IgD-negative memory B cell (primary cell): ENCODE measurements at regions not wholly inside any gene's neighbourhood (a gene's known extent, or its start where the extent isn't known, plus 50 kb on each side); places are given as distances from the start of the nearest gene placed in this dataset.
A peak's percentile ranks its signal among the peaks of the same experiment; 100 is the strongest.

Experiments used
- H3K27ac Mint-ChIP-seq, 3 donors: one replicate each; pipeline ENCODE4 v1.8.0; 2020 to 2022; ENCODE audit warnings: mild to moderate bottlenecking in 3 of 3, mixed read lengths in 3 of 3, moderate library complexity in 1 of 3
- H3K27me3 Mint-ChIP-seq: one replicate; pipeline ENCODE4 v1.8.0; 2021; ENCODE audit warnings: mixed read lengths
- H3K36me3 Mint-ChIP-seq: one replicate; pipeline ENCODE4 v1.8.0; 2020; ENCODE audit warnings: mild to moderate bottlenecking, mixed read lengths
- H3K4me1 Mint-ChIP-seq, 3 donors: one replicate each; pipeline ENCODE4 v1.8.0; 2020 to 2022; ENCODE audit warnings: mixed read lengths in 3 of 3, mild to moderate bottlenecking in 1 of 3
- H3K4me3 Mint-ChIP-seq, 4 donors: one replicate each; pipeline ENCODE4 v1.8.0; 2020 to 2022; ENCODE audit warnings: mild to moderate bottlenecking in 4 of 4, mixed read lengths in 4 of 4, moderate library complexity in 3 of 4
- H3K9me3 Mint-ChIP-seq, 3 donors: one replicate each; pipeline ENCODE4 v1.8.0; 2020 to 2021; ENCODE audit warnings: mixed read lengths in 3 of 3, mild to moderate bottlenecking in 1 of 3

GRCh38 chr11:91866642-91867041, 358.0 kb upstream of the FAT3 start:
- Mint-ChIP-seq H3K27ac (peak overlapping the region in 1 of 3 donors; percentile 14), H3K27me3 (no peaks in the 10 kb centered on the region), H3K4me1 (no peaks in the 10 kb centered on the region), H3K36me3 (no peaks in the 10 kb centered on the region), H3K9me3 (peaks cover 3 to 17% (median 9%) of the 10 kb centered on the region in 3 donors), H3K4me3 (no peak overlapping the region)

- peaks cover 0 to 6% (median 0%) of the 10 kb centered on the region in 3 donors for H3K9me3 Mint-ChIP-seq
- H3K27ac Mint-ChIP-seq = no peak overlapping the region
- no peaks in the 10 kb centered on the region for H3K36me3 Mint-ChIP-seq
- H3K4me3 Mint-ChIP-seq = no peak overlapping the region
- H3K4me1 Mint-ChIP-seq = no peaks in the 10 kb centered on the region
- no peaks in the 10 kb centered on the region for H3K27me3 Mint-ChIP-seq
Observed at GRCh38 chr11:91860661-91861060, 364.0 kb upstream of the FAT3 start.

DNA sequence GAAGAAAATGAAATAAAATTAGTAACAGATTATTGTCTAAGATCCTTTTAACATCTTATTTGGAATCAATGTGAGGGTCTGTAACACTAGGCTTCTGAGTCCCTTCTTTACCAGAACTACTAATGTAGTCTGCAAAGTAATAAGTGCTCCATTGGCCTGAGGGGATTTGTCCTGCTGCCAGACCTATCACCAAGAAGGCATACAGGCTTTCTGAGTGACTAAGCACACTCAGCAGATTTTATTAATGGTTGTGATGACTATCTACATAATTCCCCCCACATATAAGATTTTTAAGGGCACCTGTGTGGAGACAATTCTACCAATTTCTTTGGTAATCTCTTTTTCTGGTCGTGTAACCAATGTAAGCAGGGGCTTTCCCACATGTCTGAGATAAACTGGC, 365.0 kb upstream of the FAT3 start:
- no peak overlapping the region for H3K4me3 Mint-ChIP-seq
- H3K27me3 Mint-ChIP-seq = no peaks in the 10 kb centered on the region
- H3K9me3 Mint-ChIP-seq = peaks cover 0 to 6% (median 0%) of the 10 kb centered on the region in 3 donors
- H3K27ac Mint-ChIP-seq = no peak overlapping the region
- H3K36me3 Mint-ChIP-seq = no peaks in the 10 kb centered on the region
- H3K4me1 Mint-ChIP-seq = no peaks in the 10 kb centered on the region

DNA sequence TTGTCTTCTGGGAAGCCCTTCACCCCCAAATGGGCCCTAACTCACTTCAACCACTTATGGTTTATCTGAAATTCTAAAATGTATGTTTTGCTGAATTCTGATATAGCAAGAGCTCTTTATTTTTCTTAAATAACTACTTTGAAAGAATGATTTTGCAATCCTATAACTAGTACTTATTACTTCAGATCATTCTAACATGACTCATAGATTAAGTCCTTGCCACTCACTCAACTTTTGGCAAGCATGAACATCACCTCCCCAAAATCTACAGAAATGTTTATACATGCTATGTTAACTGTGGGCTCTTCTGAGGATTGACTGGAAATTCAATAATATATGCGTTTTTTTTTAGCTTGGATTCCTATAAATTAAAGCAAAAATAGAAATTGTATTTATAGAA, 367.4 kb upstream of the FAT3 start:
- H3K36me3 Mint-ChIP-seq = no peaks in the 10 kb centered on the region
- no peaks in the 10 kb centered on the region for H3K4me1 Mint-ChIP-seq
- no peak overlapping the region for H3K27ac Mint-ChIP-seq
- H3K4me3 Mint-ChIP-seq = no peak overlapping the region
- H3K27me3 Mint-ChIP-seq = no peaks in the 10 kb centered on the region
- no peaks in the 10 kb centered on the region for H3K9me3 Mint-ChIP-seq

DNA sequence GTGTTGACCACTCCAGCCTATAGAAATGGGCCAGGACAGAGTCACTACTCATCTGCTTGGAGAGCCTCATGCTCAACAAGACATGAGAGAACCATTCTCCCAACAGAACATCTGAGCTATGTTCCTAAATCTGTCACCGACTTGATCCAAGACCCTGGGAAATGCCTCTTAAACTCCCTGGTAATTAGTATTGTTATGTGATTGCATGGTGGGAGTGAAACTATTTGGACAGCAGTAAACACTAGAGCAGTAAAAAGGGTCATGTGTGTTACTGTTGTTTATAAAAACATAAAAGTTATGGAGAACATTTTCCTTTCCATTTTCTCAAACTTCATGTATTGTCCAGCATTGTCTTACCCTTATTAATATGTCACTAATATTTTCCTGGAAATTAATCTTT, 369.8 kb upstream of the FAT3 start:
- Mint-ChIP-seq H3K4me3 (no peak overlapping the region), H3K27me3 (no peaks in the 10 kb centered on the region), H3K4me1 (no peaks in the 10 kb centered on the region), H3K9me3 (no peaks in the 10 kb centered on the region), H3K36me3 (no peaks in the 10 kb centered on the region), H3K27ac (no peak overlapping the region)

DNA sequence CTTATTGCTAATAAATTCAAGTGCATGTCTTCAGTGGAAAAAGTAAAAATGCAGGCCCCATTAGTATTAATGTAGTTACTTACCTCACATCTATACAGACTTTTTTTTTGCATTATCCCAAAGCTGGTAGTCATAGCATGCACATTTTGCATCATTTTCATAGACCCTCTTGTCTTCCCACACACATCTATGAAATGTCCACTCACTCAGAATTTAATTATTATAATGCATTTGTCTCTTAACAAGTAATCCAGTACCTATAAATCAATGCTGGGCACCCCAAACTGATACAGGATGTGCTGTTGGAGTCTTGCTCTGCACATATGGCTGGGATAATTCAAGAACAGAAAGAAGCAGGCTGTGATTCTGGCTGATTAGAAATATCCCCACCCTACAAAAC, 370.4 kb upstream of the FAT3 start:
- no peaks in the 10 kb centered on the region for H3K4me1 Mint-ChIP-seq
- H3K27me3 Mint-ChIP-seq = no peaks in the 10 kb centered on the region
- H3K36me3 Mint-ChIP-seq = no peaks in the 10 kb centered on the region
- H3K27ac Mint-ChIP-seq = no peak overlapping the region
- no peaks in the 10 kb centered on the region for H3K9me3 Mint-ChIP-seq
- H3K4me3 Mint-ChIP-seq = no peak overlapping the region

DNA sequence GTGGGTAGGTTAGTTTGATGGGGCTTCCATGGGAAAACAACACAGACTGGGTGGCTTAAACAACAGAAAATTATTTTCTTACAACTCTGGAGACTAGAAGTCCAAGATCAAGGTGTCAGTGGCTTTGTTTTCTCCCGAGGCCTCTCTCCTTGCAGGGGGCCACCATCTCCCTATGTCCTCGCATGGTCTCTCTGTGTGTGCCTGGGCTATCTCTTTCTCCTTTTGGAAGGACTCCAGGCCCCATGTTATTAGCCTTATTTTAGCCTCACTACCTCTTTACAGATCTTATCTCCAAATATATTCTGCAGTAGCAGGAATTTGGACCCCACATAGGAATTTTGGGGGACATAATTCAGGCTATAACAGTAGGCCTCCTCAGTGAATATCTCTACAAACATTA, 372.7 kb upstream of the FAT3 start:
- no peak overlapping the region for H3K27ac Mint-ChIP-seq
- no peaks in the 10 kb centered on the region for H3K4me1 Mint-ChIP-seq
- H3K4me3 Mint-ChIP-seq = no peak overlapping the region
- no peaks in the 10 kb centered on the region for H3K36me3 Mint-ChIP-seq
- no peaks in the 10 kb centered on the region for H3K9me3 Mint-ChIP-seq
- H3K27me3 Mint-ChIP-seq = no peaks in the 10 kb centered on the region

DNA sequence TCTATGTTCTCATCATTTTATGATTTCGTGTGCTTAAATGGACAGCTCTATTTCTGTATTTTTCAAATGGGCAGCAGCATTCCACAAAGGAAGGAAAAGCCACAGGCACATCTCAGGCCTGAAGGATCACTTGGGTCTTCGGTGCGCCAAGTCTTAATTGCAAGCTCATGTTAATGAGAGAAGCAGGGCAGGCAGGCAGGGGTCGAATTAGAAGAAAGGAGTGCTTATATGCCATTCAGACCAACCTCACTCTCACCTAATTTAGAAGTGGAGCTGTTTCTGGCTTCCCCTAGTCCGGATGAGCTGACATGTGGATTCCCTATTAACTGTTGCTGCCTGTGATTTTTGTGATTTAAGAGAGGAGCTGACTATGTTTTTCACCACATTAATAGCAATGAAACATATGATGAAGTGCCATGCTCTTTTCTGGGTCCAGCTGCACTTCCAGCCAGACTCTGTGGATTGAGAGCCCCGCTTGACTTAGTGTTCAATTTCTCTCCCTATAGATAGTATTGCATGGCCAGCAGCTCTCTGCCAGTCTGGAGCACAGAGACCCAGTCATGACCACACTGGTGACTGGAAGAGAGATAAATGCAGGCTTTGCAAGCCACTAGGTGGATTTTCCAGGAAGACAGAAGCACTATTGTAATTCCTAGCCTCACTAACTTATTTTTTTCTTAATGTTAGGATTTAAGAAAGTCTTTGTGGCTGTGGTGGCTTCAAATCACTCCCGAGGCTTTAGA, 373.9 kb upstream of the FAT3 start:
- H3K4me1 Mint-ChIP-seq = no peaks in the 10 kb centered on the region
- H3K9me3 Mint-ChIP-seq = no peaks in the 10 kb centered on the region
- H3K36me3 Mint-ChIP-seq = no peaks in the 10 kb centered on the region
- no peaks in the 10 kb centered on the region for H3K27me3 Mint-ChIP-seq
- H3K4me3 Mint-ChIP-seq = no peak overlapping the region
- H3K27ac Mint-ChIP-seq = no peak overlapping the region

- no peak overlapping the region for H3K4me3 Mint-ChIP-seq
- no peaks in the 10 kb centered on the region for H3K4me1 Mint-ChIP-seq
- no peak overlapping the region for H3K27ac Mint-ChIP-seq
- H3K36me3 Mint-ChIP-seq = no peaks in the 10 kb centered on the region
- H3K27me3 Mint-ChIP-seq = no peaks in the 10 kb centered on the region
- peaks cover 0 to 3% (median 0%) of the 10 kb centered on the region in 3 donors for H3K9me3 Mint-ChIP-seq
Observed at GRCh38 chr11:91850021-91850420, 374.6 kb upstream of the FAT3 start.

GRCh38 chr11:91846649-91847048, 378.0 kb upstream of the FAT3 start:
- Mint-ChIP-seq H3K9me3 (peaks cover 0 to 3% (median 0%) of the 10 kb centered on the region in 3 donors), H3K27ac (no peak overlapping the region), H3K27me3 (no peaks in the 10 kb centered on the region)

DNA sequence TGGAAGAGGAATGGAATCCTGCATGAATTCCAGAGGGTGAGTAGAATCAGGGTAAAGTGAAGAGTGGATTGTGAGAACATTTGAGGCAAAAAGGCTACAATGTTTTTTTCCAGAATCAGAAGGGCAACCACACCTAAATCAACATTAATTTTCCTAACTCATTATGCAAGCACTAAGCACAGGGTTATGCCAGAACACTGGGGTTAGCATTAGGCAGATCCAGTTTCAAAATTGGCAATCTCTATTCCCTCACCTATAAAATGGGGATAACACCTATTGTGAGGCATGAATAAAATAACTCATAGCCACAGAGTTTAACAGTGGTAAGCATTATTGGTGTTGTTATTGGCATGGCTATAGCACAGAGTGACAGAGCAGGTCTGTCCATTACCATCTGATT, 378.6 kb upstream of the FAT3 start:
- no peak overlapping the region for H3K4me3 Mint-ChIP-seq
- no peaks in the 10 kb centered on the region for H3K4me1 Mint-ChIP-seq
- H3K36me3 Mint-ChIP-seq = no peaks in the 10 kb centered on the region
- H3K27ac Mint-ChIP-seq = no peak overlapping the region
- H3K9me3 Mint-ChIP-seq = peaks cover 0 to 3% (median 0%) of the 10 kb centered on the region in 3 donors
- no peaks in the 10 kb centered on the region for H3K27me3 Mint-ChIP-seq

More at GRCh38 chr11:91846649-91847048, 378.0 kb upstream of the FAT3 start:
- Mint-ChIP-seq H3K36me3 (no peaks in the 10 kb centered on the region), H3K4me1 (no peaks in the 10 kb centered on the region), H3K4me3 (no peak overlapping the region)

- Mint-ChIP-seq H3K4me1 (no peaks in the 10 kb centered on the region), H3K4me3 (no peak overlapping the region), H3K36me3 (no peaks in the 10 kb centered on the region), H3K27ac (no peak overlapping the region), H3K27me3 (no peaks in the 10 kb centered on the region), H3K9me3 (peaks cover 0 to 3% (median 2%) of the 10 kb centered on the region in 3 donors)
Observed at GRCh38 chr11:91840640-91841240, 383.9 kb upstream of the FAT3 start.

DNA sequence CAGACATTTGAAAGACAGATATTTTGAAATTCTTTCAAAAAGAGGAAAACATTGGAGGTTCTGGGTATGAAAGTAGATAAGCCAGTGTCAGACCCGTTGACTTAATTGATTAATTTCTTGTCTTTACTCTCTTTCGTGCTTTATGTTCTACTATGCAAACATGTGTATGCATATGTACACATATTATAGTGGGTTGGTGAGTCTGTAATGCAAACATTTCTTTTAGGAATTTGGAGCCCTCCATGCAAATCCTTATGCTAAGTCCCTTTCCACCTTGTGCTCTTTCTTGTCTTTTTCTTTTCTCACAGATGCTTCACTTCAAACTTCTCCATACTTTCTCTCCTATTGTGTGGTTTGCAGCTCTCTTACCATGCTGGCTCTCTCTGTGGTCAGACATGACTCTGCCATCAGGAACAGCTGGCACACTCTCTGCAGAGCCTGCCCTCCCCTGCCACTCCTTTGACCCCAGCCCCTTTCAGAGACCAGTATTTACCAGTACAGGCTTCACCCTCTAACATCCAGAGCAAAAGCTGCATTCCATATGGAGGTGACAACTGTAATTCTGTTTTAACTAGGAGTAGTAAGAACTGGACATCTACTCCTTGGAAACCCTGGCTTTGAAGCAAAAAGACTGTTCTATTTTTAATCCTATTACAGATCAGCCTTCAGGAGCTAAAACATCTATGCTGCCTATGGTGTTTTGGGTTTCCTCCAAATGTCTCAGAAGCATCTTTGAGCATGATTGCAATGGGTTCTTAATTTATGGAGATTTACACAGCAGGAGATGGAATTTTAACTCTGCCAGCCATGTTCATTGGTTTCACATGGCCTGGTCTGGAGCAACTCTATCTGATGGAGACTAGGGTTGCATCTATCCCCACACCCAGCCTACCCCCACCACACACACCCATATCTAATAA, 386.9 kb upstream of the FAT3 start:
- H3K4me1 Mint-ChIP-seq = no peaks in the 10 kb centered on the region
- H3K9me3 Mint-ChIP-seq = peaks cover 0 to 4% (median 3%) of the 10 kb centered on the region in 3 donors
- H3K27ac Mint-ChIP-seq = peak overlapping the region in 1 of 3 donors; percentile 48
- no peaks in the 10 kb centered on the region for H3K27me3 Mint-ChIP-seq
- H3K4me3 Mint-ChIP-seq = no peak overlapping the region
- H3K36me3 Mint-ChIP-seq = no peaks in the 10 kb centered on the region

DNA sequence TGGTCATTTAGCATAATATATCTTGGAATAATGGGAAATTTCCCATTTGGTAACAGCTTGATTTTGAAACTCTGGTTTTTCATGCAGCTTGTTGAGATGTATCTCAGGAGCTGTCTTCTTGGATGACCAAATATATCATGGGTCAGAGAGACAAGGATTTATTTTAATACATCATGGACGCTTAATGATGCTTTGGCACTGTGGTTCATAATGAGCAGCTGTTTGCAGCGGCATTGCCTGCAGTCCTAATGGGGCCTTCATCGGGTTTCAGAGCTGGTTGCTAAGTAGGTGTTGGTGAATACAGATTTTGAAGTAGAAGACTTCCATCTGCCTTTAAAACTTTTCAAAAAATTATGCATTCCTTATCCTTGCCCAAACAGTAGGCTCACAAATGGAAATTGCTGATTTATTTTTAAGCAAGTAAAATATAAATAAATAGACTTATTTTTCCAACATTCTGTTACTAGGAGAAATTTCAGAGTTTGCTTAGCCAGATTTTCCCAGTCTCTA, 389.5 kb upstream of the FAT3 start:
- H3K4me1 Mint-ChIP-seq = no peaks in the 10 kb centered on the region
- no peaks in the 10 kb centered on the region for H3K27me3 Mint-ChIP-seq
- no peaks in the 10 kb centered on the region for H3K36me3 Mint-ChIP-seq
- peaks cover 0 to 11% (median 3%) of the 10 kb centered on the region in 3 donors for H3K9me3 Mint-ChIP-seq
- no peak overlapping the region for H3K4me3 Mint-ChIP-seq
- H3K27ac Mint-ChIP-seq = no peak overlapping the region

- Mint-ChIP-seq H3K4me1 (no peaks in the 10 kb centered on the region), H3K27me3 (no peaks in the 10 kb centered on the region), H3K27ac (no peak overlapping the region), H3K36me3 (no peaks in the 10 kb centered on the region), H3K9me3 (peaks cover 3 to 7% (median 5%) of the 10 kb centered on the region in 3 donors), H3K4me3 (no peak overlapping the region)
Observed at GRCh38 chr11:91828901-91829300, 395.7 kb upstream of the FAT3 start.
